HG02642 (cell line): ENCODE measurements at regions not wholly inside any gene's neighbourhood (a gene's known extent, or its start where the extent isn't known, plus 50 kb on each side); places are given as distances from the start of the nearest gene placed in this dataset.
"Not testable (repeated sequence)": the region's sequence is repeated elsewhere in the genome, so short reads cannot be mapped to it uniquely, and the experiment has no call there.

Source experiments
- ATAC-seq: cut with Tn5 transposase; IDR thresholded peaks from one replicate; pipeline ENCODE4 v1.9.1; 2021; ENCODE audit warnings: mild to moderate bottlenecking; ENCODE audit not compliant: unreplicated experiment, poor library complexity

DNA sequence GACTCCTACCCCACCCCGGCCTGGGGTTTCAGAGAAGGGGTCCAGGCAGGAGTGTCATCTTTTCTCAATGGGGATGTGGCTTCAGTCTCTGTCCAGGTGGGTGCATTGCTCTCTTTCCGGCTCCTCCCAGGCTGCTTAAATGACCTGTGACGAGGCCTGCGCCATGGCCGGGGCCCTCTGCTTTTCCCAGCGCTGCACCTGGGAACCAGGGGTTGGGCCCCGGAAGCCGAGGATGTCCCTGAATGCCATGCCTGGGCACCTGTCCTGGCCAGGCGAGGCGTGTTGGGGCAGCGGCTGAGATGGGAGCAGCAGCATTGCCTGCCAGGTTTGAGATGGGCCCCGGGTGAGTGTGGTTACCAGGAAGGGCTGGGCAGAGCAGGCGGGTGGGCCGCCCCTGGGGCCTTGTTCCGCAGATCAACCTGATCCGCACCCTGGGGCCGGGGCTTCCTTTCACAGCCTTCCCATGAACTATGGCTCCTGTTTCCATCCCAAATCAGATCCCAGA is 147.4 kb downstream of the SEC14L1 start:
- ATAC-seq = no peak

DNA sequence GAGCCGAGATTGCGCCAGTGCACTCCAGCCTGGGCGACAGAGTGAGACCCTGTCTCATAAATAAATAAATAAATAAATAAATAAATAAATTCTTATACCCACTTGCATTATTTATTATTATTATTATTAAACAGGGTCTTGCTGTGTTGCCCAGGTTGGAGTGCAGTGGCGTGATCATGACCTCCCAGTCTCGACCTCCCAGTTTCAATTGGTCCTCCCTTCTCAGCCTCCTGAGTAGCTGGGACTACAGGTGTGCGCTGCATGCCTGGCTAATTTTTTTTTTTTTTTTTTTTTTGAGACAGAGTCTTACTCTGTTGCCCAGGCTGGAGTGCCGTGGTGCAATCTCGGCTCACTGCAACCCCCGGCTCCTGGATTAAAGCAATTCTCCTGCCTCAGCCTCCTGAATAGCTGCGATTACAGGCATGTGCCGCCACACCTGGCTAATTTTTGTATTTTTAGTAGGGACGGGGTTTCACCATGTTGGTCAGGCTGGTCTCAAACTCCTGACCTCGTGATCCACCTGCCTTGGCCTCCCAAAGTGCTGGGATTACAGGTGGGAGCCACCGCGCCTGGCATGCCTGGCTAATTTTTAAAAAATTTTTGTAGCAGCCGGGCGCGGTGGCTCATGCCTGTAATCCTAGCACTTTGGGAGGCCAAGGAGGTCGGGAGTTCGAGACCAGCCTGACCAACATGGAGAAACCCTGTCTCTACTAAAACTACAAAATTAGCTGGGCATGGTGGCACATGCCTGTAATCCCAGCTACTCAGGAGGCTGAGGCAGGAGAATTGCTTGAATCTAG is 150.2 kb downstream of the SEC14L1 start:
- ATAC-seq = not testable (repeated sequence)

DNA sequence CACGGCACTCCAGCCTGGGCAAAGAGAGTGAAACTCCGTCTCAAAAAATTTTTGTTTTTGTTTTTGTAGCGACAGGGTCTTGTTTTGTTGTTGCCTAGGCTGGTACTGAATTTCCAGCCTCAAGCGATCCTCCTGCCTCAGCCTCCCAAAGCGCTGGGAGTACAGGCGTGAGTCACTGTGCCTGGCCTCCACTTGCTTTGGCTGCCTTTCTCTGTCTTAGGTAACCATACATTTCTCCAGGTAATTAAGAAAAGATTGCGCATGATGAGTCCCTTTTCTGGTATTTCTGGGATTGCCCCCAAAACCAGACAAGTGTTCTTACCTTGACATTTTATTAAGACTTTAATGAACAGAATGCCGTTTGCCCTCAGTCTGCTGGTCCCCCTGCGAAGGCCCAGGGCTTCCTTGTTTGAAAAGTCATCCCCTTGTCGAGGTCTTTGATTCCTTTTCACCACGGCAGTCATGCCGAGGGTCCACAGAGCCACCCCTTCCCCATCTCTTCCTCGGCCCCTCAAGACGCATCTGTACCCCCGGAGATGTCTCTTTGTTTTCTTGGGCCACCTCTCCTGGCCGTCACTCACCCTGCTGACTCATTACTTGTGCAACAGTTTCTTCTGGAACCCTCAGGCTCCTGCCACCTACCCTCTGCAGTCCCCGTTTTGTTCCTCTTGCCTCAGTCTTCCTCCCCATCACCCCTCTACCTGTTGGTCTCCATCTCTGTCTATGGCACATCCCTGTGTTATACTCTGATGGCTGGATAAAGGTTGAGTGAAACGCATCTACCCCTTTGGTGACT is 151.0 kb downstream of the SEC14L1 start:
- ATAC-seq = no peak

DNA sequence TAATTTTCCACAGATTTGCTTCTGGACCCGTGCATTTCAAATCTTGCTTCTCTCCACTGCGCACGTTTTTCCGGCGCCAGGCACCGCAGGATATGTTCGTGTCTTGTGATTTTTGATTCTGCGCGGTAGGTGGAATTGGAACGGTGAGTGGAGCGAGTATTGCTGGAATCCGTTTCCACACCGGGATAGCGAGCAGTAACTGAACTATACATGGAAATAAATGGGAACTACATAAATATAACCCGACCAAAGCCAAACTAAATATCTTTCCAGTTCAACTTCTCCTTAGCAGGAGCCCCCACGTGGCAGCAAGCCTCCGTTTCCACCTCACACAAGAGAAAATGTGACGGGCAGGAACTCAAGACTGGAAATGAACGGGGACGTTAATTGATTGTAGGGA is 154.0 kb downstream of the SEC14L1 start:
- ATAC-seq = no peak

DNA sequence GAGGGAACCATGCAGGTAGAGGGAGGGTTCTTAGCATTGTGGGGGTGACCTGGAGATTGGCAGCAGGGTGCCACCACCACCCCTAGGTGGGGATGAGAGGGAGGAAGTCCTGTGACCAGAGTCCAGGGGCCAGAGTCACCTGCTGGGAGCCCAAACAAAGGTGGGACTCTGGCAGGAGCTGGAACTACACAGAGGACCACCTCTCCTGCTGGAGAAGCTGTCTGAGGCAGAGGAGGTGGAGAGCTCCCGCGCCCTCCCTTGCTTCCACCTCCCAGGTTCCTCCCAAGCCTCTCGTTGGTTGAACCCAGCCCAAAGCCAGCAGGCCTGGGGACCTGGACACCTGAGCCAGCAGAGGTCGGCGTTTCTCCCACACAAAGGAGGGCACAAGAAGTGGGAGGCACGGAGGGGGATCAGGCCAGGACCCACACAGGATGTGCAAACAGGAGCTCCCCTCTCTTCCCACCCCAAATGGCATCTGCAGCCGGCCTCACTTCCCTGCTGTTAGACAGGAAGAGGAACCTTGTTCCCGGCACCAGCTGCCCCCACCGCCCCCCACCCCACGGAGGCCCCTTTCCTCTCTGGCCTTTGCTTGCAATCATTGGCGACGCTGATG is 154.6 kb downstream of the SEC14L1 start:
- no peak for ATAC-seq

DNA sequence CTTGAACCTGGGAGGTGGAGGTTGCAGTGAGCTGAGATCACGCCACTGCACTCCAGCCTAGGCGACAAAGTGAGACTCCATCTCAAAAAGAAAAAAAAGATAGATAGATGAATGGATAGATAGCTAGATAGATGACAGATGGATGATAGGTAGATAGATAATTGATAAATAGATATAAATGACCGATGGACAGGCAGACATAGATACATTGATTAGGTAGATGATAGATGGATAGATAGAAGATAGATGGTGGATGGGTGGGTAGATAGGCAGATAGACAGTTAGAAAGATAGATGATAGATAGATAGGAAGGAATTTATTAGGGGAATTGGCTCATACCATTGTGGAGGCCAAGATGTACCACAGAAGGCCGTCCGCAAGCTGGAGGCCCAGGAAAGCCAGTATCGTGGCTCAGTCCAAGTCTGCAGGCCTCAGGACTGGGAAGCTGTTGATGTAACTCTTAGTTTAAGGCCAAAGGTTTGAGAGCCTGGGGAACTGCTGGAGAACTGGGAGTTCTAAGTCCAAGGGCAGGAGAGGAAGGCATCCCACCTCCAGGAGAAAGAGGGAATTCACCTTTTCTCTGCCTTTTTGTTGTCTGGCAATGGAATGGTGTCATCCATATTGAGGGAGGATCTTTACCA is 156.1 kb downstream of the SEC14L1 start:
- ATAC-seq = no peak

DNA sequence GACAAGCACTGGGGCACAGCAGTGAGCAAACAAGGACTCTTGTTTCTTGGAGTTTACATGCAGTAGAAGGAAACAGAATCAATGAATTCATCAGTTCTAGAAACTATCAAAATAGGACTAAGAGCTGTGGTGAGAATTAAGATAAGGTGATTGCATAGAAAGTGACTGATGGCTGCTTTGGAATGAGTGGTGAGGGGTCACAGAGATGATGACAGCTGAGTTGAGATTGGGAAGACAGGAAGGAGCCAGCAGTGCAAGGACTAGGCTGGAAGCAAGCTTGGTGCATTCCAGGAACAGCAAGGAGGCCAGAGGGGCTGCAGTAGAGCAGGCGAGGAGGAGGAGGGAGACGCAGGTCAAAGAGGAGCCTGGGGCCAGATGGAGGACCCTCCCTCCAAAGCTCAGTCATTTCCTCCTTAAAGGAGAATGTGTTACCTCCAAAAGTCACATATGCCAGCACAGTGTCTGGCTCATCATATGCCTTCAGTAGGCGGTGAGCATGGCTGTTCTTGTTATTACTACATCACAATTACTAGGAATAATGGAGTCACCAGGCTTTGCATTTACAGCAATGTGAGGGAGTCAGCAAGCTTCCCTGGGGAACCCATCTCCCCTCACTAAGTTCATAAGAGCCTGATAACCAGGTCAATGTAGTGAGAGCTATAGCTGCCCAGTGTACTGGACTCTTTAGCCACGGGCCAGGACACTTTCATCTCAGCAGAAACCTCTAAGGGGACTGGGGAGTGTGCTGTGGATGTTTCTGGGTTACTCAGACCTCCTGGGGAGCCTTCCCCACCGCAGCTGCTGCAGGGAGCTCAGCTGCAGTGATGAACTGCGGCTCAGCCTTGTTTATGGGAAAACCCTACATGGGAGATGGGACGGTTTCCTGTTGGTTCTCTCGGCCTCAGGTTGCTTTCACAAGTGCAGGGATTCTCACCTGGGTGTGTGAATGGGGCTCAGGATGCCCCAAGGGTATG is 157.2 kb downstream of the SEC14L1 start:
- no peak for ATAC-seq

DNA sequence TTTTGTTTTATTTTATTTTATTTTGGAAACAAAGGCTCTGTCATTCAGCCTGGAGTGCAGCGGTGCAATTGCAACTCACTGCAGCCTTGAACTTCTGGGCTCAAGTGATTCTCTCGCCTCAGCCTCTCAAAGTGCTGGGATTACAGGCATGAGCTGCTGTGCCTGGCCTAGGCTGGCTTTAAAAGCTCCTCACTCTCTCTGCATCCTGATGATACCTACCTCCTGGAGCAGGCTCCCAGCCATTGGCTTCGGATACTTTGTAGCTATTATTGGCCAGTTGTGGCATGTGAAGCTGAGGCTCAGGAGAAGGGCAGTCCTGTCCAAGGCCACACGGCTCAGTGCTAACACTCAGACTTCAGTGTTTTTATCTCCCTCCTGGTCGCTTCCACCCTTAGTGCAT is 158.0 kb downstream of the SEC14L1 start:
- ATAC-seq = no peak

DNA sequence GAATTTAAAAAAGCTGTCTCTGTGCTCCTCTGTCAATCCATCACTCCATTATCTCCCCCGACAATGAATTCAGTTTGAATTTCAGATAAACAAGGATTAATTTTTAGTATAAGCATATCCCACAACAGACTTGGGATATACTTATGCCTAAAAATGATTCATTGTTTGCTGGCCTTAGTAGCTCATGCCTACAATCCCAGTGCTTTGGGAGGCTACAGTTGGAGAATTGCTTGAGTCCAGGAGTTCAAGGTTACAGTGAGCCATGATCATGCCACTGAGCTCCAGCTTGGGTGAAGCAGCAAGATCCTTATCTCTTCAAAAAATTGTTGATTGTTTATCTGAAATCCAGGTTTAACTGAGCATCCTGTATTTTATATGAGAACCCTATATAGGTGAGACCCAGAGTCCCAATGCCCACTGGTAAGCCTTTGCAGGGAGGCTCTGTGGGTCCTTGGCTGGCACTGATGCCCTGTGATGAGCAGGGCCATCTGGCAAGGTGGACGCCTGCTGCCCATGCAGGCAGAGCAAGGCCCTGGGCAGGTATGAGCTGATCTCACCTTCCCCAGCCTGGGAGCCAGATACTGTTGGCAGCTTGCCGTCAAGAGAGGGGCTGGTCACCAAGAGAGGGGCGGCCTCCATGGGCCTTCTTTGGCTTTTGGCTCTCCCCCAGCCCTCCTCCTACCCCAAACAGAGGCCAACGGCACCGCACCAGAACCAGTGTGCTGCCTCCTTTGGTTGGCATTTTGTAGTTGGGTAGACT is 158.7 kb downstream of the SEC14L1 start:
- ATAC-seq = no peak

DNA sequence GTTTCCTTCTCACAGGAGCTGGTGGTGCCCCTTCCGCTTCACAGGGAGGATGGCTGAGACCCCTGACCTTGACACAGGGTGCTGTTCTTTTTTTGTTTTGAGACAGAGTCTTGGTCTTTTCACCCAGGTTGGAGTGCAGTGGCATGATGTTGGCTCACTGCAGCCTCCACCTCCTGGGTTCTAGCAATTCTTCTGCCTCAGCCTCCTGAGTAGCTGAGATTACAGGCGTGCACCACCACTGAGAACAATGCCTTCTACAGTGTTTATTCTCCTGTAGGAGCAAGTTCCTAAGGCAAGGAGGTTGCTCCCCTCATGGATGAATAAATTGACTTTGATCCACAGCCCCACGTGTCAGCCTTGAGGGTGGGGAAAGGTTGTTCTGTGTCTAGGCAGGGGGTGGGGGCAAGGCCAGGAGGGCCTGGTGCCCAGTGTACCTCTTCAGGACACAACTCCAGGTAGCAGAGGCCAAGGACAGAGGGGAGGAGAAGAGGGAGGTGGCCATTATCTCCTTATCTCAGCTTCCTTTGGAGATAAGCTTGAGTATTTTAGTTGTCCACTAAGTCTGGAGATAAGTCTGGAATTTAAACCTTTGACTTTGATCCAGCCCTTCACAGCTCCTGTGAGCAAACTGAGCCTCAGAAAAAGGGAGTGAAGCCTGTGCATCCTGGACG is 159.4 kb downstream of the SEC14L1 start:
- no peak for ATAC-seq

DNA sequence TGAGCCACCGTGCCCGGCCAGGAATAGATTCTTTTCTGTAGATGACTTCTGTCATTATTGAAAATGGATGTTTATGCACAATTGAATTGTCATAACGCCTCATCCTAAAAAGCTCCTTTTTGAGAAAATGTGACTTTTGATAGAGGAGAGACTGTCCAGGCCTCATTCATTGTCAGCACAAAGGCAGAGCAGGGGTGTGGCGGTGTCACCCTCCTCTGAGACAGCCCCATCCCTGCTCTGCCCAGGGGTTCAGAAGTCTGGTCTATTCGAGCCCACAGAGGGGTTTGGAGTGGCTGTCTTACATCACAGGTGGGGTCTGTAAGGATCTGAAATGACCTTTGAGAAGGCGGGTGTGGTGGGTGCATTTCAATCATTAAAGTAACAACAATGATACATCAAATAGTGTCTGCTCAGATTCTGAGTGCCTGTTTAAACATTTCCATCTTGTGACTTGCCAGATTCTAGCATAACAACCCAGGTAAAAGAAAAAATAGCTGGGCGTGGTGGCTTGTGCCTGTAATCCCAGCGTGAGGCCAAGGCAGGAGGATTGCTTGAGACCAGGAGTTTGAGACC is 161.0 kb downstream of the SEC14L1 start:
- no peak for ATAC-seq

DNA sequence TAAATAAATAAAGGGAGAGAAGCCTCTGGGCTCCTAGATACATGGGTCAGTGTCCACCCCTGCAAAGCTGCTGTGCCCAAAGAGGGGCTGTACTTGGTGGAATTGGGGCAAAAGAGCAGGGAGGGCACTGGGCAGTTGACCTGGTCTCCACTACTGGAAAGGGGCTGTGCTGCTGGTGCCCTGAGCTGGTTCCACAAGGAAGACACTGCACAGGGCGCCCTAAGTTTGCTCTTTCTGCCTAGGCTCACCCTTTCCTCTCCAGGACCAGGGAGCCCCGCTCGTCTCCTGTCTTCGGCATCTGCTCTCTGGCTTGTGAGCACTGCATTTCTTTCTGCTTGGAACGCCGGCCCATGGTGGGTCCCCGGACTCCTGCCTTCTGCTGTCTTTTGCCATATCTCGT is 161.9 kb downstream of the SEC14L1 start:
- ATAC-seq = no peak

DNA sequence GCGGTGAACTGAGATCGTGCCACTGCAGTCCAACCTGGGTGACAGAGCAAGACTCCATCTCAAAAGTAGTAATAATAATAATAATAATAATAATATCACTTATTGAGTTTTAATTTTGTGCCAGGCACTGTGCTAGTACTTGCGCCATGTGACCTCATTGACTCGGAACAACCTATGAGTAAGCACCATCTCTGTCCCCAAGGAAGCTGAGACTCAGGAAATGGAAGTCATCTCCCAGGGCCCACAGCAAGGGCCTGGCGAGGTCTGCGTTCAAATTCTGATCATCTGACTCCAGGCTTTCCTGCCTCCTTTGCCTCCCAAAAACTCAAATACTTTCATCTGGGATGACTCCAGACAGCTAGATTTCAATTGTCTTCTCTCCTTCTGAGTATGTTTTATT is 162.9 kb downstream of the SEC14L1 start:
- ATAC-seq = no peak

DNA sequence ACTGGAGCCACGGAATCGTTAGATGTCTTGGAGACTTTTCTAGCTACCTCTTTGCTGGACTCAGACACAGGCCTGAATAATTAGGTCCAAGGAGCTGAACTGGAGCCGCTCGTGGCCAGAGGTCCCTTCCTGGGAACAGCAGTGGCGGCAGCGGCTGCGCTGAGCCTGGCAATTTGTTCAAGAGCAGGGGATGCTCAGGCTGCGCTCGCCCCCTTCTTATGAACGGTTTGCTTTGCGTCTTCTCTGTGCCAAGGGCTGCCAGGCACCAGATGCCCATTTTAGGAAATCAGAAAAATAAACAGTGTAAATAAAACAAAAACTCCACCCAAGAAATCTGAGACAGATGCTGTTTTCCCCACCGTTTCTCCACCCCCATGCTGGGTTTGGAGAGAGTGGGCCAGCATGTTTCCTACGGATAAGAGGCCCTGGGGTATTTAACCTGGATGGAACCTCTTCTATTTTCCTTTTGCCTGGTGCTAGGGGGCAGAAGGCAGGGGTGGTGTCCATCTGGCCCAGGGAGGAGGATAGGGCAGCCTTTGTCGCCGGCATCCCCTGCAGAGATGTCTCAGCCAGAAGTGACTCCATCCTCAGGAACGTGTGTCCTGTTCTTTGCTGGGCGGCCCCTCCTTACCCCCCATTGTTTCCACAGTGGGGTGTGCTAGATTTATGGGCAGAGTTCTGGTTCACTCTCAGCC is 163.4 kb downstream of the SEC14L1 start:
- no peak for ATAC-seq

DNA sequence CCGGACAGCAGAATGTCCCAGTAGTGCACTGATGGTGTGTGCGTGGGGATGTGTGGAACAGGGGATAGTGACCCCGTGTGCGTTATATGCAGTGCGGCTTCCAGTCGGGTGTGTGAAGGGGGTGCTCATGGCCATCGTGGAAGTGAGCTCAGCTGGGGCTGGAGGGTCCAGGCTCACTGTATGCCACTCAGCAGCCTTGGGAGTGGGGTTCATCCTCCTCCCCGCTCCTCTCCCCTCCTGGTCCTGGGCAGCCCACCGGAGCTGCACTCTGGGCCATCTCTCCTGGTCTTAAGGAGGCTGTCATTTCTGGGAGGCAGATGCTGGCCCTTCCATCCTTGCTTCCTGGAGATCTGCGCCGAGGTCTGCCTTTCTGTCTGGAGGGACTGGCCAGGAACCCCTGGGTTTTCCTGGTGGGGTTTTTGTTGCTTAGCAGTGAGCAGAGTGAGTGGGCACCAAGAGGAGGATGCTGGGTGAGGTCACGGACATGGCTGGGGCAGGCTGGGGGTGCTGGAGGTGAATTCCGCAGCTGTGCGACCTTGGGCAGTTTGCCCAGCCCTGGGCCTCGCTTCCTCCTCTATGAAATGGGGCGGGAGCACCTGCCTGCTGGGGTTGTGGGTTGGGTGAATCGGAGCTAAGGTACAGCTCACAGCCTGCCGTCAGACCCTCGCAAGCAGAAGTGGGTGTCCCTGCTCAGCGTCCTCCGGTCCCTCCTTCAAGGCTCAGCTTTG is 164.1 kb downstream of the SEC14L1 start:
- no peak for ATAC-seq

DNA sequence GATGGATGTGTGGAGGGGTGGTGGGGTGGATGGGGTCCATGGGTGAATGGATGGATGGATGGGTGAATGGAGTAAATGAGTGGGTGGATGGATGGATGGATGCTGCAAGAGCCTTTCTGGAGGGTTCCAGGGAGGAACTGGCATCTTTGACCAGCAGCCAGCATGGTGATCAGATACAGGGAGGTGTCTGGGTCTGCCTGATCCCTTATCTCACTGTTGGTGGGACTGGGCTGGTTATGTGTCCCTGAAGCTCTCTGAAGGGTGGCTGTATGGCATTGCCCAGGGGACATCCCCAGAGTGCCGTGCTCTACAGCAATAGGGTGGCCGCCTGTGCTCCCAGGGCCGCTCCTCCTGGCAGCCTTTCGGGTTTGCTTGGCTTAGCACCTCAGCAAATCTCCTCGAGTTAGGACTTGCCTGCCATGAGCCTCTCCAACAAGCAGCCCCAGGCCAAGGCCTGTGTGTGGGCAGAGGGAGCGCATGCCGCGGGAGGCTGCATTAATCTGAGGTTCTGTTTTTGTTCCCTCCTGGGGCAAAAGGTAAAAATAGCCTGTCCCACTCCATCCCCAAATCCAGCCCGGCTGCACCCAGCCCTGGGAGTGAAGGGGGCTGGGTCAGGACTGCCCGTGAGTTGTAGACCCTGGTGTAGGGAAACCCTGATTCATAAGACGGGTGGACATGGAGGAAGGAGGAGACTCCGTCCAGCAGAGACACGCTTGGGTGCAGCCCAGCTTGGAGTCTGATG is 165.4 kb downstream of the SEC14L1 start:
- ATAC-seq = no peak
